Mesendoderm (in vitro differentiated cells): ENCODE measurements at regions not wholly inside any gene's neighbourhood (a gene's known extent, or its start where the extent isn't known, plus 50 kb on each side); places are given as distances from the start of the nearest gene placed in this dataset.
A peak's percentile ranks its signal among the peaks of the same experiment; 100 is the strongest.

Source experiments
- DNase-seq: peaks from one replicate; pipeline ENCODE4 v3.0.0; 2013
- H2AK5ac ChIP-seq: 2 replicates; pipeline ENCODE4 v1.6.1; 2013; ENCODE audit warnings: low read length, inconsistent platforms
- H2BK120ac ChIP-seq: 2 replicates; pipeline ENCODE4 v1.6.1; 2013; ENCODE audit warnings: low read depth, mild to moderate bottlenecking, low read length, moderate library complexity, mixed read lengths
- H2BK15ac ChIP-seq: replicated peaks from 2 replicates; pipeline ENCODE4 v1.6.1; 2013; ENCODE audit warnings: low read depth, mild to moderate bottlenecking, moderate library complexity
- H2BK5ac ChIP-seq: 2 replicates; pipeline ENCODE4 v1.6.1; 2013; ENCODE audit warnings: low read length, inconsistent platforms
- H3K18ac ChIP-seq: 2 replicates; pipeline ENCODE4 v1.6.1; 2013; ENCODE audit warnings: mild to moderate bottlenecking, low read length, mixed read lengths
- H3K23ac ChIP-seq: one replicate; pipeline ENCODE4 v1.6.1; 2013; ENCODE audit warnings: low read length
- H3K27ac ChIP-seq: 2 replicates; pipeline ENCODE4 v1.5.1; 2013; ENCODE audit warnings: low read depth, mild to moderate bottlenecking, inconsistent platforms, low read length, moderate library complexity
- H3K27me3 ChIP-seq: 2 replicates; pipeline ENCODE4 v1.6.1; 2013; ENCODE audit warnings: low read length, control low read depth, mild to moderate bottlenecking, inconsistent platforms; ENCODE audit not compliant: insufficient read depth, poor library complexity
- H3K36me3 ChIP-seq: 2 replicates; pipeline ENCODE4 v1.6.1; 2013; ENCODE audit warnings: low read length, inconsistent platforms; ENCODE audit not compliant: control insufficient read depth, insufficient read depth
- H3K4ac ChIP-seq: one replicate; pipeline ENCODE4 v1.6.1; 2013; ENCODE audit warnings: low read depth, mild to moderate bottlenecking, low read length, moderate library complexity
- H3K4me1 ChIP-seq: 2 replicates; pipeline ENCODE4 v1.6.1; 2013; ENCODE audit warnings: low read depth, low read length, inconsistent platforms; ENCODE audit not compliant: control insufficient read depth
- H3K4me2 ChIP-seq: 2 replicates; pipeline ENCODE4 v1.6.1; 2013; ENCODE audit warnings: low read length
- H3K4me3 ChIP-seq: 2 replicates; pipeline ENCODE4 v1.5.1; 2013; ENCODE audit warnings: mild to moderate bottlenecking, low read length
- H3K56ac ChIP-seq: one replicate; pipeline ENCODE4 v1.6.1; 2013; ENCODE audit warnings: low read length
- H3K79me1 ChIP-seq: 2 replicates; pipeline ENCODE4 v1.6.1; 2013; ENCODE audit warnings: low read length, inconsistent platforms
- H3K79me2 ChIP-seq: 2 replicates; pipeline ENCODE4 v1.6.1; 2013; ENCODE audit warnings: mild to moderate bottlenecking, low read length; ENCODE audit not compliant: control insufficient read depth, insufficient read depth
- H3K9ac ChIP-seq: 2 replicates; pipeline ENCODE4 v1.6.1; 2013; ENCODE audit warnings: low read length, inconsistent platforms
- H4K5ac ChIP-seq: one replicate; pipeline ENCODE4 v1.6.1; 2013; ENCODE audit warnings: low read length
- H4K8ac ChIP-seq: one replicate; pipeline ENCODE4 v1.6.1; 2013; ENCODE audit warnings: low read depth, mild to moderate bottlenecking, control low read depth, low read length, moderate library complexity
- WGBS: extraction: QIAGEN DNeasy Blood & Tissue Kit; methylation state at CpG from one replicate; pipeline ENCODE4 v1.1.7; 2013; ENCODE audit warnings: low lambda C conversion rate, missing lambda C conversion rate; ENCODE audit not compliant: insufficient coverage; ENCODE audit errors: extremely low coverage; 5-methylcytosine and 5-hydroxymethylcytosine counted together

DNA sequence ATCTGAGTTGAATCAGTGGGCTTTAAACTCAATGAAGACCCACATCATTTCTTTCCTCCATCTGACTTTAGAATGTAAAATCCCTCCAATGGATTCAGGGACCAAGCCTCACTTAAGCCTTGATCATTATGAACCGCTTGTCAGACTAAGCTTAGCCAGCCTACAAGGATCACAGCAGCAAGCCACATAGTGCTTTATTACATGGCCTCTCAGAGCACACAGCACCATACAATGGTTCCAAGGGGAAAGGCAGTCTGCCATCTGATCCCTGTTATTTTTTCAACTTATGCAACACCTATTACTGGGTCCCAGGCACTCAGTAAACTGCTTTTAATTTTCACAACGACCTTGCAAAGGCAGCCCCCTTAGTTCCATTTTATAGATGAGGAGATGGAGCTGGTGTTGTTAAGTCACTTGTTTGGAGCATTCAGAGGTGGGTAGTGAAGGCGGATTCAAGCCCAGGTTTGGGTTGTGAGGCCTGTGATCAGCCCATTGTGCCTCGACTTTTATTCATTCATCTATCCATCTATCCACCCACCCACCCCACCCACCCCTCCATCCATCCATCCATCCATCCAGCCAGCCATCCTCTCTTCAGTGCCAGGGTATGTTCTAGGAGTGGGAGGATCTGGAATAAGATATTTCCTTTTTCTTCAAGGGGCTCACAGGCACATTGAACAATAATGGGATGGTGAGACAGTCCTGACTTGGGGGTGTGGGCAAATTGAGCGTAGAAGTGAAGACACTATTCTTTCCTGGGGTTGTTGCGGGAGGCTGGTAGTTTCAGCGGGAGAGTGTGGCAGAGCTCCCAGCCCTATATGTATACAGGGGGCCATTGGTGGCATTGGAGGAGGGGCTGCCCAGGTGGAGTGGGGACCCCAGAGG is 141.2 kb downstream of the MYCN start:
- no peak overlapping the region for H2BK15ac ChIP-seq
- H3K36me3 ChIP-seq = no peaks in the 10 kb centered on the region
- no peak overlapping the region for H3K4ac ChIP-seq
- no peak overlapping the region for H4K5ac ChIP-seq
- no peak overlapping the region for H2AK5ac ChIP-seq
- no peak overlapping the region for H2BK5ac ChIP-seq
- H3K79me2 ChIP-seq = no peaks in the 10 kb centered on the region
- no peaks in the 10 kb centered on the region for H3K79me1 ChIP-seq
- no peak overlapping the region for H3K23ac ChIP-seq
- no peak overlapping the region for H4K8ac ChIP-seq
- WGBS = no CpG with 5 or more reads among the region's 7 CpGs
- no peak overlapping the region for H3K27ac ChIP-seq
- H3K4me2 ChIP-seq = no peak overlapping the region
- H3K4me1 ChIP-seq = peaks cover 5% of the 10 kb centered on the region
- no peak overlapping the region for H3K56ac ChIP-seq
- no peak overlapping the region for H2BK120ac ChIP-seq
- no peak overlapping the region for H3K4me3 ChIP-seq
- no peak overlapping the region for H3K9ac ChIP-seq
- no peak overlapping the region for H3K18ac ChIP-seq
- H3K27me3 ChIP-seq = no peaks in the 10 kb centered on the region
- DNase-seq = peak; percentile 19

DNA sequence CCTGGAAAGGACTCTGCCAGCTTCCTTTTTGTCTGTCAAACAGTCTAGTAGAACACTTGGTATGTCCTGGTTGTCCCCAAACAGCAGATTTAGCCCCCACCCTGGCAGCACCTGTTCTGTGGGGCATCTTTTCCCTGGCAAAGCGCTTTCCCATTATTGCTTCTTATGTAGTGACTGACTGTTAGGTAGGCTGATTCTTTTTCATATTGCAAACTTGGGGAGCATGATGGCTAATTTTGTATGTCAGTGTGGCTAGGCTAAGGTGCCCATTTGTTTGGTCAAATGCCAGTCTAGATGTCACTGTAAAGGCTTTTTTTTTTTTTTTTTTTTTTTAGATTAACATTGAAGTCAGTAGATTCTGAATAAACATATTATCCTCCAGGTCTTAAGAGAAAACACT is 140.2 kb downstream of the MYCN start:
- whole genome bisulfite sequencing = no CpG with 5 or more reads among the region's 1 CpG
- no peaks in the 10 kb centered on the region for H3K79me1 ChIP-seq
- H3K18ac ChIP-seq = no peak overlapping the region
- no peak overlapping the region for H3K4me2 ChIP-seq
- peaks cover 5% of the 10 kb centered on the region for H3K4me1 ChIP-seq
- no peak overlapping the region for H4K8ac ChIP-seq
- no peak overlapping the region for H3K27ac ChIP-seq
- no peaks in the 10 kb centered on the region for H3K27me3 ChIP-seq
- no peak overlapping the region for H3K4ac ChIP-seq
- no peak overlapping the region for H3K4me3 ChIP-seq
- H3K23ac ChIP-seq = no peak overlapping the region
- H2BK5ac ChIP-seq = no peak overlapping the region
- no peaks in the 10 kb centered on the region for H3K79me2 ChIP-seq
- H4K5ac ChIP-seq = no peak overlapping the region
- no peak overlapping the region for H2AK5ac ChIP-seq
- H3K56ac ChIP-seq = no peak overlapping the region
- no peak overlapping the region for H2BK120ac ChIP-seq
- H3K9ac ChIP-seq = no peak overlapping the region
- no peaks in the 10 kb centered on the region for H3K36me3 ChIP-seq
- no peak overlapping the region for H2BK15ac ChIP-seq
- no peak for DNase-seq

- WGBS = no CpG with 5 or more reads among the region's 4 CpGs
- Histone ChIP-seq H3K4me2 (no peak overlapping the region), H3K18ac (no peak overlapping the region), H3K79me1 (no peaks in the 10 kb centered on the region), H2BK15ac (no peak overlapping the region), H3K4ac (no peak overlapping the region), H2BK5ac (no peak overlapping the region), H3K4me3 (no peak overlapping the region), H3K36me3 (no peaks in the 10 kb centered on the region), H2AK5ac (no peak overlapping the region), H3K9ac (no peak overlapping the region), H3K56ac (no peak overlapping the region), H3K4me1 (peaks cover 5% of the 10 kb centered on the region), H2BK120ac (no peak overlapping the region), H4K5ac (no peak overlapping the region), H3K23ac (no peak overlapping the region), H4K8ac (no peak overlapping the region), H3K27ac (no peak overlapping the region), H3K79me2 (no peaks in the 10 kb centered on the region), H3K27me3 (no peaks in the 10 kb centered on the region)
- DNase-seq = no peak
Measured at GRCh38 chr2:16080071-16080470, 139.7 kb downstream of the MYCN start.

- H3K36me3 ChIP-seq = no peaks in the 10 kb centered on the region
- no peak overlapping the region for H4K5ac ChIP-seq
- no peak overlapping the region for H3K9ac ChIP-seq
- peaks cover 5% of the 10 kb centered on the region for H3K4me1 ChIP-seq
- no peak overlapping the region for H2BK5ac ChIP-seq
- H2AK5ac ChIP-seq = no peak overlapping the region
- no peak overlapping the region for H4K8ac ChIP-seq
- no CpG with 5 or more reads among the region's 2 CpGs for WGBS
- H3K27me3 ChIP-seq = no peaks in the 10 kb centered on the region
- H3K4me3 ChIP-seq = no peak overlapping the region
- no peak overlapping the region for H2BK15ac ChIP-seq
- no peak overlapping the region for H3K4ac ChIP-seq
- peak; percentile 28 for DNase-seq
- no peaks in the 10 kb centered on the region for H3K79me2 ChIP-seq
- no peak overlapping the region for H3K27ac ChIP-seq
- no peaks in the 10 kb centered on the region for H3K79me1 ChIP-seq
- no peak overlapping the region for H3K56ac ChIP-seq
- no peak overlapping the region for H3K23ac ChIP-seq
- H3K18ac ChIP-seq = no peak overlapping the region
- H2BK120ac ChIP-seq = no peak overlapping the region
- H3K4me2 ChIP-seq = no peak overlapping the region
Measured at GRCh38 chr2:16079637-16080036, 139.3 kb downstream of the MYCN start.

DNA sequence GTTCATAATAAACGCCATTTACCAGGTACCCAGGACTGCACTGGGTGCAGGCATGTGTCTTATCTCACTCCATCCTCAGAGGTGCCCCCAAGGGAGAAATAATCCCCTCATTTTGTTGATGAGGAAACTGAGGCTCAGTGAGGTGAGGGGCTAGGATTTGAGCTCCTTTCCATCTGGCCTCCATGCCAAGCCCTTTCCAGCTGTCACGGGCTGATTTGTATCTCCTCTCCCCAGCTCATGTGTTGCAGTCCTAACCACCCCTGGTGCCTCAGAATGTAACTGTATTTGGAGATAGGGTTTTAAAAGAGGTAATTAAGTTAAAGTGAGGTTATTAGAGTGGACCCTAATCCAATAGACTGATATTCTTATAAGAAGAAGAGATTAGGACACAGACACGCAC is 137.3 kb downstream of the MYCN start:
- Histone ChIP-seq H4K5ac (no peak overlapping the region), H3K4me1 (no peaks in the 10 kb centered on the region), H3K9ac (no peak overlapping the region), H3K79me1 (no peaks in the 10 kb centered on the region), H3K36me3 (no peaks in the 10 kb centered on the region), H3K4me2 (no peak overlapping the region), H2BK15ac (no peak overlapping the region), H3K27me3 (no peaks in the 10 kb centered on the region), H4K8ac (no peak overlapping the region), H2AK5ac (no peak overlapping the region), H3K79me2 (no peaks in the 10 kb centered on the region), H3K4me3 (no peak overlapping the region), H3K27ac (no peak overlapping the region), H3K4ac (no peak overlapping the region), H2BK5ac (no peak overlapping the region), H2BK120ac (no peak overlapping the region), H3K18ac (no peak overlapping the region), H3K56ac (no peak overlapping the region), H3K23ac (no peak overlapping the region)
- WGBS = no CpG with 5 or more reads among the region's 3 CpGs
- DNase-seq = no peak

GRCh38 chr2:16076911-16077310 is 136.6 kb downstream of the MYCN start:
- H3K56ac ChIP-seq = no peak overlapping the region
- H4K5ac ChIP-seq = no peak overlapping the region
- no peak for DNase-seq
- H3K4ac ChIP-seq = no peak overlapping the region
- no peak overlapping the region for H3K4me2 ChIP-seq
- H3K4me3 ChIP-seq = no peak overlapping the region
- no peaks in the 10 kb centered on the region for H3K36me3 ChIP-seq
- H2BK5ac ChIP-seq = no peak overlapping the region
- H3K79me1 ChIP-seq = no peaks in the 10 kb centered on the region
- no peak overlapping the region for H3K27ac ChIP-seq
- H3K4me1 ChIP-seq = no peaks in the 10 kb centered on the region
- no CpG with 5 or more reads among the region's 5 CpGs for WGBS
- no peaks in the 10 kb centered on the region for H3K79me2 ChIP-seq
- H3K23ac ChIP-seq = no peak overlapping the region
- no peak overlapping the region for H4K8ac ChIP-seq
- H2AK5ac ChIP-seq = peak overlapping the region; percentile 22
- H2BK15ac ChIP-seq = no peak overlapping the region
- H3K27me3 ChIP-seq = no peaks in the 10 kb centered on the region
- no peak overlapping the region for H2BK120ac ChIP-seq
- no peak overlapping the region for H3K18ac ChIP-seq
- H3K9ac ChIP-seq = no peak overlapping the region
